ENCODE measurements at regions not wholly inside any gene's neighbourhood (a gene's known extent, or its start where the extent isn't known, plus 50 kb on each side); places are given as distances from the start of the nearest gene placed in this dataset.

- H3K4me3 ChIP-seq (ENCODE audit: low read depth, low read length) = no peak overlapping the region
- DNase-seq (ENCODE audit: low read depth) = no peak
- TF ChIP-seq, protein P1, sequence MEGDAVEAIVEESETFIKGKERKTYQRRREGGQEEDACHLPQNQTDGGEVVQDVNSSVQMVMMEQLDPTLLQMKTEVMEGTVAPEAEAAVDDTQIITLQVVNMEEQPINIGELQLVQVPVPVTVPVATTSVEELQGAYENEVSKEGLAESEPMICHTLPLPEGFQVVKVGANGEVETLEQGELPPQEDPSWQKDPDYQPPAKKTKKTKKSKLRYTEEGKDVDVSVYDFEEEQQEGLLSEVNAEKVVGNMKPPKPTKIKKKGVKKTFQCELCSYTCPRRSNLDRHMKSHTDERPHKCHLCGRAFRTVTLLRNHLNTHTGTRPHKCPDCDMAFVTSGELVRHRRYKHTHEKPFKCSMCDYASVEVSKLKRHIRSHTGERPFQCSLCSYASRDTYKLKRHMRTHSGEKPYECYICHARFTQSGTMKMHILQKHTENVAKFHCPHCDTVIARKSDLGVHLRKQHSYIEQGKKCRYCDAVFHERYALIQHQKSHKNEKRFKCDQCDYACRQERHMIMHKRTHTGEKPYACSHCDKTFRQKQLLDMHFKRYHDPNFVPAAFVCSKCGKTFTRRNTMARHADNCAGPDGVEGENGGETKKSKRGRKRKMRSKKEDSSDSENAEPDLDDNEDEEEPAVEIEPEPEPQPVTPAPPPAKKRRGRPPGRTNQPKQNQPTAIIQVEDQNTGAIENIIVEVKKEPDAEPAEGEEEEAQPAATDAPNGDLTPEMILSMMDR (IDR thresholded peaks at IDR 0.05; ENCODE audit: low read depth, low read length, missing control alignments) = no peak
These were observed 442.0 kb upstream of the ANKRD30A start for GRCh38 chr10:36683421-36683820.

GRCh38 chr10:36681751-36682632 lies 443.4 kb upstream of the ANKRD30A start:
- H3K4me3 ChIP-seq (ENCODE audit: low read depth, low read length) = no peak overlapping the region
- DNase-seq (ENCODE audit: low read depth) = no peak
- TF ChIP-seq, protein P1 (IDR thresholded peaks at IDR 0.05; ENCODE audit: low read depth, low read length, missing control alignments) = no peak

GRCh38 chr10:36679554-36679953 lies 445.8 kb upstream of the ANKRD30A start:
- DNase-seq (ENCODE audit: low read depth) = no peak
- TF ChIP-seq, protein P1 (IDR thresholded peaks at IDR 0.05; ENCODE audit: low read depth, low read length, missing control alignments) = no peak
- no peak overlapping the region for H3K4me3 ChIP-seq (ENCODE audit: low read depth, low read length)

- H3K4me3 ChIP-seq (ENCODE audit: low read depth, low read length) = no peak overlapping the region
- TF ChIP-seq, protein P1 (IDR thresholded peaks at IDR 0.05; ENCODE audit: low read depth, low read length, missing control alignments) = no peak
- DNase-seq (ENCODE audit: low read depth) = no peak
These were observed 448.0 kb upstream of the ANKRD30A start for GRCh38 chr10:36677431-36677768.

DNA sequence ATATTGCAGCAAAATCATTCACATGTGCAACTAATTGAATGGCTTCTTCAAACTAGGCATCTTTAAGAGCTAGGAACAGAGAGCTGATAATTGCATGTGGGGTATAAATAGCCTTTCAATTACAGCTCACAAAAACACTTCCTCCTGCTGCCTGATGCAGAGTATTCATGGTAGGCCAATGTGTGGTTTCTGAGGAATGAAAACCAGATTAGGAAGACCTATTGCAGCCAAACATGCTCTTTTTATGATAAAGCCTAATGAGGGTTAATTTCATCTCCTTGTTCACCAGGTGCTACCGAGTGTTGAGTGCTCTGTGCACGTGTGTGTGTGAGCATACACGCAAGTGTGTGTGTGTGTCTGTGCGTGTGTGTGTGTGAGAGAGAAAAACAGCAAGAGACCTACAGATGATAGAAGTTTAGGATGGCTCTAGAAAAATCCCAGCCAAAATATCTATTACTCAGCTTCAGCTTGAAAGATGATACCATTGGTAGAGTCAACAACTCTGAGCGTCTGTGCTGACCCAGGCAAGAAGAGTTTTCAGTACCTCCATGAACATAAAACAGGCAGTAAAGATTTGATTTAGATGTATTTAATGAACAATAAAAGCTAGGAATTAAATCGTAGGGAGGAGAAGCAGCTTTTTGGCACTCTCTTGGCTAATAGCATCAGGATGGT lies 448.5 kb upstream of the ANKRD30A start:
- TF ChIP-seq, protein P1 (IDR thresholded peaks at IDR 0.05; ENCODE audit: low read depth, low read length, missing control alignments) = no peak
- no peak for DNase-seq (ENCODE audit: low read depth)
- H3K4me3 ChIP-seq (ENCODE audit: low read depth, low read length) = no peak overlapping the region

GRCh38 chr10:36676321-36676720 lies 449.1 kb upstream of the ANKRD30A start:
- DNase-seq (ENCODE audit: low read depth) = no peak
- no peak overlapping the region for H3K4me3 ChIP-seq (ENCODE audit: low read depth, low read length)
- TF ChIP-seq, protein P1 (IDR thresholded peaks at IDR 0.05; ENCODE audit: low read depth, low read length, missing control alignments) = no peak
